ENCODE measurements at regions not wholly inside any gene's neighbourhood (a gene's known extent, or its start where the extent isn't known, plus 50 kb on each side); places are given as distances from the start of the nearest gene placed in this dataset.

DNA sequence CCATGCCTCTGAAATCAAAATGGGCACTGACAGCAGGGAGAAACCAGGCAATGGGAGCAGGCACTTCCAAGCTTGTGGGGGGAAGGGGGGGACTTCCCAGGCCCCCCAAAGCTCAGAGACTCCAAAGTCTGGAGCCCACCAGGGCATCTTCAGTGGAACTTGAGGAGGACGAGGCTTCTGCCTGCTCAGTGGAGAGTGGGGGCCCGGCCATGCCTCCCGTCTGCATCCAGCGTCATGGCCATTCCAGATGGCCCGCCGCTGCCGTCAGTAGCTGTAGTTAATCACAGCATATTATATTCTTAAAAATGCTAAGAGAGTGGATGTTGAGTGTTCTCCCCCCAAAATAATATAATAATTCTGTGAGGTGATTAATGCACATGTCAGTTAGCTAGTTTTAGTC is 315.2 kb downstream of the KCNJ2 start (continued):
- TF ChIP-seq TEAD4 (IDR thresholded peaks at IDR 0.05; ENCODE audit: low read depth, low read length) (no peak), CBX5 (IDR thresholded peaks at IDR 0.05; ENCODE audit: low read depth, low read length) (no peak), SIN3A (conservative IDR thresholded peaks at IDR 0.05 in 1 of 2, IDR thresholded peaks at IDR 0.05 in 1 of 2; ENCODE audit: low read depth in 1 of 2, low read length in 2 of 2) (no peak), SP4 (IDR thresholded peaks at IDR 0.05; ENCODE audit: low read length) (no peak), POLR2AphosphoS5 (IDR thresholded peaks at IDR 0.05; ENCODE audit: low read depth, low read length) (no peak)
- TF ChIP-seq, protein P1, sequence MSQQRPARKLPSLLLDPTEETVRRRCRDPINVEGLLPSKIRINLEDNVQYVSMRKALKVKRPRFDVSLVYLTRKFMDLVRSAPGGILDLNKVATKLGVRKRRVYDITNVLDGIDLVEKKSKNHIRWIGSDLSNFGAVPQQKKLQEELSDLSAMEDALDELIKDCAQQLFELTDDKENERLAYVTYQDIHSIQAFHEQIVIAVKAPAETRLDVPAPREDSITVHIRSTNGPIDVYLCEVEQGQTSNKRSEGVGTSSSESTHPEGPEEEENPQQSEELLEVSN (IDR thresholded peaks at IDR 0.05): no peak
